Stimulated activated memory B cell treated with anti-CD40 and anti-IgM and Interleukin-4, amounts not matched to agents 10 μg/mL and 1 μg/mL and 100 μg/mL, for 72 hours (primary cell): ENCODE measurements at regions not wholly inside any gene's neighbourhood (a gene's known extent, or its start where the extent isn't known, plus 50 kb on each side); places are given as distances from the start of the nearest gene placed in this dataset.

Experiments
- ATAC-seq: fragments of 150-1000 bp; cut with Tn5 transposase; 2 replicates; pipeline ENCODE4 v1.10.0; 2021
- H3K27ac Mint-ChIP-seq: one replicate; pipeline ENCODE4 v1.8.0; 2022; ENCODE audit warnings: mild to moderate bottlenecking, mixed read lengths
- H3K27me3 Mint-ChIP-seq: one replicate; pipeline ENCODE4 v1.8.0; 2022; ENCODE audit warnings: mixed read lengths
- H3K36me3 Mint-ChIP-seq: one replicate; pipeline ENCODE4 v1.8.0; 2022; ENCODE audit warnings: mixed read lengths
- H3K4me1 Mint-ChIP-seq: one replicate; pipeline ENCODE4 v1.8.0; 2022; ENCODE audit warnings: mixed read lengths
- H3K4me3 Mint-ChIP-seq: one replicate; pipeline ENCODE4 v1.8.0; 2022; ENCODE audit warnings: mild to moderate bottlenecking, moderate library complexity, mixed read lengths
- H3K9me3 Mint-ChIP-seq: one replicate; pipeline ENCODE4 v1.8.0; 2022; ENCODE audit warnings: mixed read lengths

DNA sequence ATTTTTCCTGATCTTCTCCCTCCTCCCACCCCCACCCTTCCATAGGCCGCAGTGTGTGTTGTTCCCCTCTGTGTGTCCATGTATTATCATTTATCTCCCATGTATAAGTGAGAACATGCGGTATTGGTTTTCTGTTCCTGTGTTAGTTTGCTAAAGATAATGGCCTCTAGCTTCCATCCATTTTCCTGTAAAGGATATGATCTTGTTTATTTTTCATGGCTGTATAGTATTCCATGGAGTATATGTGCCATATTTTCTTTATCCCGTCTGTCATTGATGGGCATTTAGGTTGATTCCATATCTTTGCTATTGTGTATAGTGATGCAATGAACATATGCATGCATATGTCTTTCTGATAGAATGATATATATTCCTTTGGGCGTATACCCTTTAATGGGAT is 173.3 kb upstream of the NAALADL2 start:
- Mint-ChIP-seq H3K27ac (no peak overlapping the region), H3K9me3 (peaks cover 11% of the 10 kb centered on the region), H3K4me3 (no peak overlapping the region), H3K36me3 (no peaks in the 10 kb centered on the region), H3K27me3 (no peaks in the 10 kb centered on the region), H3K4me1 (no peaks in the 10 kb centered on the region)
- no peak for ATAC-seq

- Mint-ChIP-seq H3K4me3 (no peak overlapping the region), H3K9me3 (no peaks in the 10 kb centered on the region), H3K27me3 (no peaks in the 10 kb centered on the region), H3K27ac (no peak overlapping the region), H3K4me1 (no peaks in the 10 kb centered on the region), H3K36me3 (no peaks in the 10 kb centered on the region)
- ATAC-seq, result no peak
These were observed 161.8 kb upstream of the NAALADL2 start for GRCh38 chr3:174697310-174697709.

- H3K36me3 Mint-ChIP-seq, result no peaks in the 10 kb centered on the region
- ATAC-seq, result no peak
- no peaks in the 10 kb centered on the region for H3K27me3 Mint-ChIP-seq
- H3K27ac Mint-ChIP-seq, result no peak overlapping the region
- H3K9me3 Mint-ChIP-seq, result peaks cover 3% of the 10 kb centered on the region
- H3K4me1 Mint-ChIP-seq, result no peaks in the 10 kb centered on the region
- no peak overlapping the region for H3K4me3 Mint-ChIP-seq
These were observed 158.4 kb upstream of the NAALADL2 start for GRCh38 chr3:174700736-174701135.

DNA sequence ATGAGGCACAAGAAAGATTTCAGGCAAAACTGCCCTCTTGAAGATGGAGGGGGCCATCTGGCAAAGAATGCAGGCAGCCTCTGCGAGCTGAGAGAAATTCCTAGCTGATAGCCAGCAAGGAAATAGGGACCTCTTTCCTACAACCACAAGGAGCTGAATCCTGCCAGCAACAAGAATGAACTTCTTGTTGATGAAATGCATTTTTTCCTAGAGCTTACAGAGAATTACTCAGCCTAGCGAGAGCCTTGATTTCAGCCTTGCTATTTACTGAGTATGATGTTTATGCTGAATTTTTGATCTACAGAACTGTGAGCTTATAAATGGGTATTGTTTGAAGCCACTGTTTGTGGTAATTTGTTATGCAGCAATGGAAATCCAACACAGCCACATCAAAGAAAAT is 148.5 kb upstream of the NAALADL2 start:
- H3K4me1 Mint-ChIP-seq, result no peaks in the 10 kb centered on the region
- H3K36me3 Mint-ChIP-seq, result no peaks in the 10 kb centered on the region
- H3K27me3 Mint-ChIP-seq, result no peaks in the 10 kb centered on the region
- ATAC-seq, result no peak
- no peak overlapping the region for H3K27ac Mint-ChIP-seq
- H3K9me3 Mint-ChIP-seq, result no peaks in the 10 kb centered on the region
- H3K4me3 Mint-ChIP-seq, result no peak overlapping the region

DNA sequence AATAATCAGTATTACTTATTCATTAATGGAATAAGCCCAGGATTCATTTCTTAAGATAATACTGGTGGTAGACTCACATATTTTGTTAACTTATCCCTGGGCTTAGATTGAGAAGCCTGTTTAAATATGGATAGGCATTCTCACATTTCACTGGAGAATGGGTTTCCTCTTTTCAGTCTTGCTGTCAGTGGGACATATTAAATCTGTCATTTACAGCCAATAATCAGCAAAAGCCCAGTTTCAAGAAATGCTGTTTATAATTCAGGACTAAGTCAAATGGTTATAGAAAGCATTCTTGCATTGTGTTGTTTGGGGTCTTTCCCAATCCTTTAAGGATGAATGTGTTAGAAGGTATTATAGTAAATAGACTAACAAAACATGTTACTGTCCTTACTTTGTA is 143.7 kb upstream of the NAALADL2 start:
- Mint-ChIP-seq H3K27me3 (no peaks in the 10 kb centered on the region), H3K4me3 (no peak overlapping the region), H3K27ac (no peak overlapping the region), H3K4me1 (no peaks in the 10 kb centered on the region), H3K36me3 (no peaks in the 10 kb centered on the region), H3K9me3 (no peaks in the 10 kb centered on the region)
- no peak for ATAC-seq

- Mint-ChIP-seq H3K4me1 (no peaks in the 10 kb centered on the region), H3K27me3 (no peaks in the 10 kb centered on the region), H3K27ac (no peak overlapping the region), H3K36me3 (no peaks in the 10 kb centered on the region), H3K9me3 (no peaks in the 10 kb centered on the region), H3K4me3 (no peak overlapping the region)
- no peak for ATAC-seq
These were observed 142.1 kb upstream of the NAALADL2 start for GRCh38 chr3:174716956-174717505.

- H3K27ac Mint-ChIP-seq, result no peak overlapping the region
- no peaks in the 10 kb centered on the region for H3K4me1 Mint-ChIP-seq
- no peaks in the 10 kb centered on the region for H3K9me3 Mint-ChIP-seq
- H3K36me3 Mint-ChIP-seq, result no peaks in the 10 kb centered on the region
- no peak overlapping the region for H3K4me3 Mint-ChIP-seq
- no peaks in the 10 kb centered on the region for H3K27me3 Mint-ChIP-seq
- no peak for ATAC-seq
These were observed 138.4 kb upstream of the NAALADL2 start for GRCh38 chr3:174720717-174721116.

- H3K4me1 Mint-ChIP-seq, result no peaks in the 10 kb centered on the region
- no peaks in the 10 kb centered on the region for H3K27me3 Mint-ChIP-seq
- peaks cover 3% of the 10 kb centered on the region for H3K9me3 Mint-ChIP-seq
- no peak for ATAC-seq
- H3K27ac Mint-ChIP-seq, result no peak overlapping the region
- no peak overlapping the region for H3K4me3 Mint-ChIP-seq
- H3K36me3 Mint-ChIP-seq, result no peaks in the 10 kb centered on the region
These were observed 133.8 kb upstream of the NAALADL2 start for GRCh38 chr3:174725303-174725702.

GRCh38 chr3:174737966-174738365 is 121.2 kb upstream of the NAALADL2 start:
- no peak for ATAC-seq
- Mint-ChIP-seq H3K27me3 (no peaks in the 10 kb centered on the region), H3K36me3 (no peaks in the 10 kb centered on the region), H3K9me3 (peaks cover 5% of the 10 kb centered on the region), H3K27ac (no peak overlapping the region), H3K4me1 (no peaks in the 10 kb centered on the region), H3K4me3 (no peak overlapping the region)

- ATAC-seq, result no peak
- H3K36me3 Mint-ChIP-seq, result no peaks in the 10 kb centered on the region
- H3K9me3 Mint-ChIP-seq, result peaks cover 14% of the 10 kb centered on the region
- H3K27me3 Mint-ChIP-seq, result no peaks in the 10 kb centered on the region
- H3K4me1 Mint-ChIP-seq, result no peaks in the 10 kb centered on the region
- no peak overlapping the region for H3K27ac Mint-ChIP-seq
- H3K4me3 Mint-ChIP-seq, result no peak overlapping the region
These were observed 110.0 kb upstream of the NAALADL2 start for GRCh38 chr3:174749143-174749542.

GRCh38 chr3:174755833-174756829 is 103.0 kb upstream of the NAALADL2 start:
- H3K36me3 Mint-ChIP-seq, result no peaks in the 10 kb centered on the region
- no peaks in the 10 kb centered on the region for H3K4me1 Mint-ChIP-seq
- no peaks in the 10 kb centered on the region for H3K27me3 Mint-ChIP-seq
- no peak for ATAC-seq
- no peak overlapping the region for H3K27ac Mint-ChIP-seq
- peaks cover 3% of the 10 kb centered on the region for H3K9me3 Mint-ChIP-seq
- H3K4me3 Mint-ChIP-seq, result no peak overlapping the region

DNA sequence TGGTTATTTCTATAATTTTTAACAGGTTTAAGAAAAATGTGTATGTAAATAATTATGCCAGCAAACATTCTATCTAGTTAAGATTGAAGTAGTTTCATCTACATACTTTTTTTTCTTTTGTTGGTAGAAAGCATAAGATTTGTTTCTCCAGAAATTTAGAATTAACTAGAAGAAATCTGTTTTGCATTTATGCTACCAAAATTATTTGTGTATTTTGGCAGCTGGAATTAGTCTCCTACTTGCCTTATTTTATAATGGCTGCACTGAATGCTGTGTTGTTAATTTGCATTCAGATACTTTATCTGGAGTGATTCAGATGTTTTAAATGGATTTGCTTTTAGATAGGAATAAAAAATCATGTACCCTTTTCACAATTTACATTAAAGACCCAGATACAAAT is 100.2 kb upstream of the NAALADL2 start:
- no peak overlapping the region for H3K27ac Mint-ChIP-seq
- H3K4me3 Mint-ChIP-seq, result no peak overlapping the region
- no peaks in the 10 kb centered on the region for H3K36me3 Mint-ChIP-seq
- H3K9me3 Mint-ChIP-seq, result peaks cover 3% of the 10 kb centered on the region
- no peaks in the 10 kb centered on the region for H3K27me3 Mint-ChIP-seq
- H3K4me1 Mint-ChIP-seq, result no peaks in the 10 kb centered on the region
- no peak for ATAC-seq

DNA sequence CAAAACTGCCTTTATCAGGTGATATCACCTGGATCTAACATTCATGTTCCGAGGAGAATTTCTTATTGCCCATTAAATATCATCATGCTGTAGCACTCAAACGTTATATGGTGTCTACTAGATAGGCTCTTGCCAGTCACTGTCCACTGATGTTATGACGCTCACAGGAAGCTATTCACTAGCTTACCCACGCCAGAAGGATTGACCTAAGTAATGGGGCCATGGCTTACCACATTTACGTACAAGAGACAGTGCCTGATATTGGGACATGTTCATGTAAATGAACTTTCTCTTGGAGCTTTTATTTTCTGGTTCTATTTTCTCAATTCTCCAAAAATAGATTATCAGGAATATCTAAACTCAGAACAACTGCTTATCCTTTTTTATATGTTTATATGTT is 91.7 kb upstream of the NAALADL2 start:
- Mint-ChIP-seq H3K27me3 (no peaks in the 10 kb centered on the region), H3K36me3 (no peaks in the 10 kb centered on the region), H3K9me3 (no peaks in the 10 kb centered on the region), H3K27ac (no peak overlapping the region), H3K4me3 (no peak overlapping the region), H3K4me1 (no peaks in the 10 kb centered on the region)
- ATAC-seq, result no peak

GRCh38 chr3:174767853-174768382 is 91.2 kb upstream of the NAALADL2 start:
- no peak overlapping the region for H3K27ac Mint-ChIP-seq
- H3K36me3 Mint-ChIP-seq, result no peaks in the 10 kb centered on the region
- H3K4me3 Mint-ChIP-seq, result no peak overlapping the region
- no peaks in the 10 kb centered on the region for H3K9me3 Mint-ChIP-seq
- no peak for ATAC-seq
- no peaks in the 10 kb centered on the region for H3K4me1 Mint-ChIP-seq
- no peaks in the 10 kb centered on the region for H3K27me3 Mint-ChIP-seq

GRCh38 chr3:174769171-174769570 is 90.0 kb upstream of the NAALADL2 start:
- Mint-ChIP-seq H3K36me3 (no peaks in the 10 kb centered on the region), H3K27ac (no peak overlapping the region)

GRCh38 chr3:174775603-174776002 is 83.5 kb upstream of the NAALADL2 start:
- no peaks in the 10 kb centered on the region for H3K36me3 Mint-ChIP-seq
- H3K9me3 Mint-ChIP-seq, result peaks cover 3% of the 10 kb centered on the region
- H3K27ac Mint-ChIP-seq, result no peak overlapping the region
- no peak overlapping the region for H3K4me3 Mint-ChIP-seq
- no peaks in the 10 kb centered on the region for H3K27me3 Mint-ChIP-seq
- no peak for ATAC-seq
- no peaks in the 10 kb centered on the region for H3K4me1 Mint-ChIP-seq

More at GRCh38 chr3:174769171-174769570, 90.0 kb upstream of the NAALADL2 start:
- H3K27me3 Mint-ChIP-seq, result no peaks in the 10 kb centered on the region
- no peaks in the 10 kb centered on the region for H3K4me1 Mint-ChIP-seq
- H3K9me3 Mint-ChIP-seq, result no peaks in the 10 kb centered on the region
- ATAC-seq, result no peak
- H3K4me3 Mint-ChIP-seq, result no peak overlapping the region
